IMR-90 (cell line): ENCODE measurements at regions not wholly inside any gene's neighbourhood (a gene's known extent, or its start where the extent isn't known, plus 50 kb on each side); places are given as distances from the start of the nearest gene placed in this dataset.

Source experiments
- ATAC-seq: fragments of 200-7000 bp; cut with Tn5 transposase; 2 replicates; pipeline ENCODE4 v1.9.1; 2020; ENCODE audit warnings: low read depth, mild to moderate bottlenecking, moderate library complexity
- BruUV-seq: library from RNA; stranded (reverse); fragments of 400-500 nt; replicated peaks from 2 replicates; lab custom pipeline; 2021; lab: Mats Ljungman, UMichigan
- CTCF ChIA-PET: fragments of 300-600 bp; formaldehyde crosslinking; extraction: SDS; loops from one replicate; lab custom pipeline; 2021; ENCODE audit warnings: antibody characterized with exemption; lab: Yijun Ruan, JAX
- POLR2A ChIA-PET: fragments of 300-600 bp; sonication (Branson Sonifier 250); formaldehyde crosslinking; loops from one replicate; lab custom pipeline; 2022; ENCODE audit warnings: antibody characterized with exemption; ENCODE audit not compliant: unreplicated experiment; lab: Charles Lee
- DNase-seq: peaks from one replicate; pipeline ENCODE4 v3.0.0; 2013
- H2AFZ ChIP-seq: replicated peaks from 2 replicates; pipeline ENCODE3; 2013; ENCODE audit warnings: low read length, mild to moderate bottlenecking; ENCODE audit not compliant: poor library complexity
- H2AK5ac ChIP-seq: 2 replicates; pipeline ENCODE4 v1.6.1; 2013; ENCODE audit warnings: low read depth, low read length, inconsistent platforms
- H2AK9ac ChIP-seq: replicated peaks from 2 replicates; pipeline ENCODE3; 2013; ENCODE audit warnings: mild to moderate bottlenecking, low read depth, low read length, moderate library complexity; ENCODE audit not compliant: poor library complexity
- H2BK120ac ChIP-seq: 2 replicates; pipeline ENCODE4 v1.6.1; 2013; ENCODE audit warnings: low read depth, low read length, inconsistent platforms
- H2BK15ac ChIP-seq: 3 replicates; pipeline ENCODE4 v1.6.1; 2013; ENCODE audit warnings: low read depth, low read length, inconsistent platforms
- H2BK20ac ChIP-seq: 2 replicates; pipeline ENCODE4 v1.6.1; 2013; ENCODE audit warnings: low read depth, mild to moderate bottlenecking, inconsistent platforms, low read length, moderate library complexity
- H2BK5ac ChIP-seq: 2 replicates; pipeline ENCODE4 v1.6.1; 2013; ENCODE audit warnings: mild to moderate bottlenecking, low read depth, low read length, inconsistent platforms; ENCODE audit not compliant: poor library complexity, severe bottlenecking
- H3K14ac ChIP-seq: replicated peaks from 2 replicates; pipeline ENCODE4 v1.6.1; 2013; ENCODE audit warnings: low read depth, low read length, inconsistent platforms
- H3K18ac ChIP-seq: 2 replicates; pipeline ENCODE4 v1.6.1; 2013; ENCODE audit warnings: low read depth, low read length, control low read depth
- H3K23ac ChIP-seq: 2 replicates; pipeline ENCODE4 v1.6.1; 2013; ENCODE audit warnings: low read depth, low read length, inconsistent platforms
- H3K27ac ChIP-seq: 2 replicates; pipeline ENCODE4 v1.5.1; 2013; ENCODE audit warnings: mild to moderate bottlenecking, control low read depth, low read length; ENCODE audit not compliant: insufficient read depth
- H3K27me3 ChIP-seq: 2 replicates; pipeline ENCODE4 v1.6.1; 2013; ENCODE audit warnings: low read length; ENCODE audit not compliant: control insufficient read depth, insufficient read depth
- H3K36me3 ChIP-seq: 2 replicates; pipeline ENCODE4 v1.6.1; 2013; ENCODE audit warnings: low read length, mixed read lengths; ENCODE audit not compliant: control insufficient read depth, insufficient read depth
- H3K4ac ChIP-seq: 2 replicates; pipeline ENCODE4 v1.6.1; 2013; ENCODE audit warnings: low read depth, low read length, inconsistent platforms
- H3K4me1 ChIP-seq: 2 replicates; pipeline ENCODE4 v1.6.1; 2013; ENCODE audit warnings: low read length, mixed read lengths; ENCODE audit not compliant: control insufficient read depth, insufficient read depth
- H3K4me2 ChIP-seq: 2 replicates; pipeline ENCODE4 v1.6.1; 2013; ENCODE audit warnings: low read depth, mild to moderate bottlenecking, control low read depth, low read length, moderate library complexity
- H3K4me3 ChIP-seq: 2 replicates; pipeline ENCODE4 v1.5.1; 2013; ENCODE audit warnings: low read depth, mild to moderate bottlenecking, control low read depth, low read length, moderate library complexity; ENCODE audit not compliant: insufficient read depth
- H3K56ac ChIP-seq: 2 replicates; pipeline ENCODE4 v1.6.1; 2013; ENCODE audit warnings: low read length, inconsistent platforms; ENCODE audit not compliant: insufficient read depth; ENCODE audit errors: extremely low read depth
- H3K79me1 ChIP-seq, 2 experiments: 2 replicates each; pipeline ENCODE4 v1.6.1; 2013; ENCODE audit warnings: low read length in 2 of 2, inconsistent platforms in 1 of 2, low read depth in 1 of 2
- H3K9ac ChIP-seq: 2 replicates; pipeline ENCODE4 v1.6.1; 2013; ENCODE audit warnings: low read depth, low read length, control low read depth
- H3K9me1 ChIP-seq: 2 replicates; pipeline ENCODE4 v1.6.1; 2013; ENCODE audit warnings: low read length, inconsistent platforms; ENCODE audit not compliant: insufficient read depth
- H3K9me3 ChIP-seq: 2 replicates; pipeline ENCODE4 v1.6.1; 2013; ENCODE audit warnings: low read length; ENCODE audit not compliant: control insufficient read depth, insufficient read depth
- H4K20me1 ChIP-seq: 2 replicates; pipeline ENCODE4 v1.6.1; 2013; ENCODE audit warnings: low read length, inconsistent platforms; ENCODE audit not compliant: insufficient read depth
- H4K5ac ChIP-seq: 2 replicates; pipeline ENCODE4 v1.6.1; 2013; ENCODE audit warnings: mild to moderate bottlenecking, low read depth, low read length, control low read depth
- H4K8ac ChIP-seq, 2 experiments: 2 replicates each; pipeline ENCODE4 v1.6.1; 2013; ENCODE audit warnings: low read depth in 2 of 2, low read length in 2 of 2, control low read depth in 1 of 2, inconsistent platforms in 1 of 2
- H4K91ac ChIP-seq: 2 replicates; pipeline ENCODE4 v1.6.1; 2013; ENCODE audit warnings: low read depth, low read length, inconsistent platforms; ENCODE audit not compliant: insufficient read depth
- BHLHE40 ChIP-seq: fragments of 150-350 bp; IDR thresholded peaks from 2 replicates; pipeline ENCODE4 v1.6.1; 2016; ENCODE audit warnings: mild to moderate bottlenecking, low read depth, low read length
- USF2 ChIP-seq: fragments of 150-350 bp; IDR thresholded peaks from 2 replicates; pipeline ENCODE4 v1.6.1; 2017; ENCODE audit warnings: mild to moderate bottlenecking, antibody characterized with exemption, low read length, low read depth
- dilution Hi-C: fragments of 300-500 bp; cut with HindIII; formaldehyde crosslinking; loops from one replicate; pipeline ENCODE4 v1.14.3; 2018; ENCODE audit warnings: low sequenced_read_pairs; ENCODE audit not compliant: unreplicated experiment
- in situ Hi-C: fragments of 300-500 bp; cut with MboI; formaldehyde crosslinking; loops from 3 replicates; pipeline ENCODE4 v1.14.3; 2019; ENCODE audit warnings: low sequenced_read_pairs, inconsistent platforms, mixed read lengths
- intact Hi-C: fragments of 100-400 bp; cut with micrococcal nuclease; formaldehyde crosslinking; loops from 2 replicates; pipeline ENCODE4 v1.10.0; 2022

- peak overlapping the region; percentile 85; the same call in 1 of the 2 replicates for H4K5ac ChIP-seq
- H3K36me3 ChIP-seq, result no peaks in the 10 kb centered on the region
- H3K56ac ChIP-seq, result no peak overlapping the region
- peak overlapping the region; percentile 84; the same call in 1 of the 2 replicates for H3K18ac ChIP-seq
- intact Hi-C loops (no loop called here), dilution Hi-C loops (no loop called here), in situ Hi-C loops (no loop called here)
- POLR2A ChIA-PET, result no interaction called here
- H3K4me1 ChIP-seq, result peaks cover 7% of the 10 kb centered on the region
- H3K23ac ChIP-seq, result peak overlapping the region; percentile 21
- H3K27me3 ChIP-seq, result no peaks in the 10 kb centered on the region
- peak overlapping the region; percentile 99; the same call in 1 of the 2 replicates for H3K4me2 ChIP-seq
- BruUV-seq, result no TSS peak
- peak overlapping the region; percentile 60 to 82; a peak in 3 of 4 replicates for H4K8ac ChIP-seq
- peak overlapping the region; percentile 90; the same call in 1 of the 2 replicates for H3K4ac ChIP-seq
- H3K9ac ChIP-seq, result no peak overlapping the region
- no peak overlapping the region for H2AFZ ChIP-seq
- H3K79me1 ChIP-seq, result no peaks in the 10 kb centered on the region
- H3K14ac ChIP-seq, result peak overlapping the region; percentile 84
- H4K20me1 ChIP-seq, result no peaks in the 10 kb centered on the region
- CTCF ChIA-PET, result no interaction called here
- no peak overlapping the region for H3K27ac ChIP-seq
- peak overlapping the region; percentile 81 for H4K91ac ChIP-seq
- H2BK20ac ChIP-seq, result peak overlapping the region; percentile 71
- H2BK15ac ChIP-seq, result peak overlapping the region; percentile 31; the same call in 1 of the 3 replicates
- H3K9me1 ChIP-seq, result peaks cover 3% of the 10 kb centered on the region
- H2AK5ac ChIP-seq, result peak overlapping the region; percentile 83; the same call in 1 of the 2 replicates
- H3K4me3 ChIP-seq, result no peak overlapping the region
- no peak overlapping the region for H2AK9ac ChIP-seq
- ATAC-seq, result peak; percentile 62
- H2BK5ac ChIP-seq, result peak overlapping the region; percentile 55
- no peaks in the 10 kb centered on the region for H3K9me3 ChIP-seq
- TF ChIP-seq BHLHE40 (peak; percentile 49; the same call in 1 of the 2 replicates), USF2 (no peak)
- peak overlapping the region; percentile 93 for H2BK120ac ChIP-seq
- peak; percentile 71 for DNase-seq
Measured at GRCh38 chr5:117889596-117889995, 1098.8 kb downstream of the DTWD2 start.
